Right lobe of liver (tissue), 6 donors: ENCODE measurements at regions not wholly inside any gene's neighbourhood (a gene's known extent, or its start where the extent isn't known, plus 50 kb on each side); places are given as distances from the start of the nearest gene placed in this dataset.

Experiments used
- ATAC-seq, 4 donors: fragments of 200-7000 bp; cut with Tn5 transposase; one replicate each; pipeline ENCODE4 v1.9.1; 2020; ENCODE audit warnings: mild to moderate bottlenecking in 4 of 4, moderate library complexity in 4 of 4
- DNase-seq, 3 donors: peaks; one replicate each; pipeline ENCODE4 v3.0.0-alpha.2; 2020
- H3K27ac ChIP-seq, 3 donors: fragments of 200-600 bp; one replicate each; pipeline ENCODE4 v1.8.0; 2022
- H3K27me3 ChIP-seq, 2 donors: fragments of 200-600 bp; one replicate each; pipeline ENCODE4 v1.8.0; 2022
- H3K36me3 ChIP-seq, 4 donors: fragments of 200-600 bp; sonication (generic) in 1 of 4; one replicate each; pipeline versions ENCODE4 v1.5.1 to v1.8.0; 2017 to 2022; ENCODE audit warnings: control low read depth in 1 of 4
- H3K4me1 ChIP-seq, 4 donors: fragments of 200-600 bp; sonication (generic) in 1 of 4; one replicate each; pipeline versions ENCODE4 v1.5.1 to v1.8.0; 2017 to 2022; ENCODE audit warnings: control low read depth in 1 of 4
- H3K4me3 ChIP-seq, 3 donors: fragments of 200-600 bp; one replicate each; pipeline ENCODE4 v1.8.0; 2022
- H3K9me3 ChIP-seq, 4 donors: fragments of 200-600 bp; sonication (generic) in 1 of 4; one replicate each; pipeline versions ENCODE4 v1.5.1 to v1.8.0; 2017 to 2022; ENCODE audit warnings: control low read depth in 1 of 4
- POLR2A ChIP-seq: fragments of 450-650 bp; IDR thresholded peaks from one replicate; pipeline ENCODE4 v1.6.1; 2017; ENCODE audit warnings: antibody characterized with exemption, mild to moderate bottlenecking
- WGBS: methylation state at CpG from one replicate; pipeline ENCODE4 v1.1.6; 2018; ENCODE audit warnings: low coverage, low lambda C conversion rate; ENCODE audit not compliant: insufficient coverage; ENCODE audit errors: missing lambda C conversion rate; 5-methylcytosine and 5-hydroxymethylcytosine counted together
- intact Hi-C, 2 donors: fragments of 100-400 bp; cut with DNase I; formaldehyde crosslinking; loops; one replicate each; pipeline versions ENCODE4 v1.11.2 to v1.14.1; 2022
- TF ChIP-seq, protein P1 (sequence below), 4 donors: fragments of 200-600 bp in 3 of 4; fragments of 450-650 bp in 1 of 4; IDR thresholded peaks; one replicate each; pipeline versions ENCODE4 v1.5.1 to v1.8.0; 2016 to 2022; ENCODE audit warnings: antibody characterized with exemption in 4 of 4, mild to moderate bottlenecking in 2 of 4
- donor health status: DM: no; HTN: yes; CAD: no.
- donor health status: DM: no; HTN: no; CAD: no.
- donor health status: DM: no; HTN: no; CAD: no.
- donor health status: DM: no; HTN: yes; CAD: no.
- donor health status: DM: no; HTN: yes; CAD: no.

GRCh38 chr13:64985075-64985474 lies 2245.1 kb downstream of the PCDH9 start:
- no peaks in the 10 kb centered on the region for H3K36me3 ChIP-seq
- intact Hi-C loops, result no loop called here
- no peak for ATAC-seq
- DNase-seq, result no peak
- H3K4me3 ChIP-seq, result no peak overlapping the region
- H3K4me1 ChIP-seq, result no peaks in the 10 kb centered on the region
- H3K9me3 ChIP-seq, result no peaks in the 10 kb centered on the region
- H3K27ac ChIP-seq, result no peak overlapping the region
- WGBS, result 15% methylated on average over 5 of the region's 5 CpGs
- no peak for TF ChIP-seq POLR2A
- TF ChIP-seq, protein P1, sequence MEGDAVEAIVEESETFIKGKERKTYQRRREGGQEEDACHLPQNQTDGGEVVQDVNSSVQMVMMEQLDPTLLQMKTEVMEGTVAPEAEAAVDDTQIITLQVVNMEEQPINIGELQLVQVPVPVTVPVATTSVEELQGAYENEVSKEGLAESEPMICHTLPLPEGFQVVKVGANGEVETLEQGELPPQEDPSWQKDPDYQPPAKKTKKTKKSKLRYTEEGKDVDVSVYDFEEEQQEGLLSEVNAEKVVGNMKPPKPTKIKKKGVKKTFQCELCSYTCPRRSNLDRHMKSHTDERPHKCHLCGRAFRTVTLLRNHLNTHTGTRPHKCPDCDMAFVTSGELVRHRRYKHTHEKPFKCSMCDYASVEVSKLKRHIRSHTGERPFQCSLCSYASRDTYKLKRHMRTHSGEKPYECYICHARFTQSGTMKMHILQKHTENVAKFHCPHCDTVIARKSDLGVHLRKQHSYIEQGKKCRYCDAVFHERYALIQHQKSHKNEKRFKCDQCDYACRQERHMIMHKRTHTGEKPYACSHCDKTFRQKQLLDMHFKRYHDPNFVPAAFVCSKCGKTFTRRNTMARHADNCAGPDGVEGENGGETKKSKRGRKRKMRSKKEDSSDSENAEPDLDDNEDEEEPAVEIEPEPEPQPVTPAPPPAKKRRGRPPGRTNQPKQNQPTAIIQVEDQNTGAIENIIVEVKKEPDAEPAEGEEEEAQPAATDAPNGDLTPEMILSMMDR (IDR thresholded peaks at IDR 0.05), result no peak
- H3K27me3 ChIP-seq, result no peaks in the 10 kb centered on the region

- H3K36me3 ChIP-seq, result no peaks in the 10 kb centered on the region
- H3K27me3 ChIP-seq, result no peaks in the 10 kb centered on the region
- DNase-seq, result no peak
- H3K27ac ChIP-seq, result no peak overlapping the region
- intact Hi-C loops, result no loop called here
- ATAC-seq, result no peak
- TF ChIP-seq, protein P1 (IDR thresholded peaks at IDR 0.05), result no peak
- no peak for TF ChIP-seq POLR2A
- no peak overlapping the region for H3K4me3 ChIP-seq
- whole genome bisulfite sequencing, result no CpG with 5 or more reads among the region's 1 CpG
- no peaks in the 10 kb centered on the region for H3K9me3 ChIP-seq
- H3K4me1 ChIP-seq, result no peaks in the 10 kb centered on the region
Measured at GRCh38 chr13:64962404-64962803, 2267.7 kb downstream of the PCDH9 start.

DNA sequence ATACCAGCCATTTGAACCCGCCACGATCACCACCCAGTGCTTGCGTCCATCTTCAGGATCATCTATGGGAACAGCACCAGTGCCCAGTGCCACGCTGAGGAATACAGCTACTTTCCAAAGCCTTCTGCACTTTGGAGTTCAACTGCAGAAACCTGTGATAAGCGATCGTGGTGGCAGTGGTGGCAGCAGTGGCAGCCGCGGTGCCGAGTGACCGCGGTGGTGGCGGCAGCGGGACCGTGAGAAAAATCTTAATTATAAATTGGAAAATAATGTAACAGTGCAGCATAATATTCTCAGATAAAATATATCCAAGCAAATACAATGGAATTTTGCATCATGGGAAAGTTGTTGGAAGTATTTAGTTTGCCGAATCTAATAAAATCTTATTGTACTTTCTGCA lies 2270.9 kb downstream of the PCDH9 start:
- no peak overlapping the region for H3K27ac ChIP-seq
- H3K4me3 ChIP-seq, result no peak overlapping the region
- intact Hi-C loops, result no loop called here
- DNase-seq (no peak), ATAC-seq (no peak)
- WGBS, result 92% methylated on average over 11 of the region's 15 CpGs
- TF ChIP-seq, protein P1 (IDR thresholded peaks at IDR 0.05), result no peak
- no peak for TF ChIP-seq POLR2A
- no peaks in the 10 kb centered on the region for H3K27me3 ChIP-seq
- H3K4me1 ChIP-seq, result no peaks in the 10 kb centered on the region
- H3K36me3 ChIP-seq, result no peaks in the 10 kb centered on the region
- no peaks in the 10 kb centered on the region for H3K9me3 ChIP-seq

GRCh38 chr13:64958106-64958505 lies 2272.0 kb downstream of the PCDH9 start:
- DNase-seq, result no peak
- intact Hi-C loops, result no loop called here
- Histone ChIP-seq H3K4me3 (no peak overlapping the region), H3K4me1 (no peaks in the 10 kb centered on the region), H3K27ac (no peak overlapping the region), H3K9me3 (no peaks in the 10 kb centered on the region), H3K36me3 (no peaks in the 10 kb centered on the region), H3K27me3 (no peaks in the 10 kb centered on the region)
- no peak for ATAC-seq
- WGBS, result 79% methylated on average over 9 of the region's 16 CpGs
- TF ChIP-seq, protein P1 (IDR thresholded peaks at IDR 0.05), result no peak
- no peak for TF ChIP-seq POLR2A

DNA sequence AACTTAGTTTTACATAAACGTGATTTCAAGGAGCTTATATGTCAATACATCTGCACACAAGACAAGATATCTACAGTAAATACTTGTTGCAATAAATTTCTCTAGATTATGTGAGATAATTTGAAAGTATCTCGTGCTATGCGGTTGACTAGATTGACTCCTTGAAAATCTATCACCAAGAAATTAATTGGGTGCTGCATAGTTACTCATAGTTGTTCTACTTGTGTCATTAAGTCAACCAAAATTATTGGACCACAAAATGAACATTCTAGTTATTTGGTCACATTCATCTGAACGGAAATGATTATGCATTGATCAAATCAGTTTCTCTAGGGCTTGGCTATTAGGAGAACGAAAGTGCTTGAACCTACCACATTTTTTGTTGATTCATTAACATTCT lies 2291.5 kb downstream of the PCDH9 start:
- TF ChIP-seq POLR2A, result no peak
- TF ChIP-seq, protein P1 (IDR thresholded peaks at IDR 0.05), result no peak

More for the DNA sequence above, 2291.5 kb downstream of the PCDH9 start:
- ATAC-seq (no peak), DNase-seq (no peak)
- no peaks in the 10 kb centered on the region for H3K27me3 ChIP-seq
- 54% methylated on average over 5 of the region's 5 CpGs for whole genome bisulfite sequencing
- no peaks in the 10 kb centered on the region for H3K4me1 ChIP-seq
- H3K27ac ChIP-seq, result no peak overlapping the region
- H3K9me3 ChIP-seq, result no peaks in the 10 kb centered on the region
- intact Hi-C loops, result no loop called here
- no peak overlapping the region for H3K4me3 ChIP-seq
- H3K36me3 ChIP-seq, result no peaks in the 10 kb centered on the region
